Neural cell (in vitro differentiated cells): ENCODE measurements at regions not wholly inside any gene's neighbourhood (a gene's known extent, or its start where the extent isn't known, plus 50 kb on each side); places are given as distances from the start of the nearest gene placed in this dataset.

Experiments
- H2AFZ ChIP-seq: fragments of 200-600, 300-800 bp; sonication (generic), shearing (Covaris generic); 2 replicates; pipeline ENCODE4 v1.6.0; 2014; ENCODE audit warnings: low read depth, mild to moderate bottlenecking, antibody characterized with exemption, low read length, moderate library complexity
- H3F3A ChIP-seq: fragments of 200-600 bp; shearing (Covaris generic); 2 replicates; pipeline ENCODE4 v1.6.1; 2016; ENCODE audit warnings: mild to moderate bottlenecking, moderate library complexity, mixed read lengths, antibody characterized with exemption, low read length; ENCODE audit not compliant: insufficient read depth, poor library complexity, severe bottlenecking
- H3K27ac ChIP-seq: fragments of 200-600, 300-800 bp; sonication (generic), shearing (Covaris generic); 2 replicates; pipeline ENCODE4 v1.5.1; 2014; ENCODE audit warnings: mild to moderate bottlenecking, low read length, moderate library complexity
- H3K27me3 ChIP-seq: fragments of 300-800, 200-600 bp; sonication (generic), shearing (Covaris generic); 2 replicates; pipeline ENCODE4 v1.6.0; 2014; ENCODE audit warnings: mild to moderate bottlenecking, low read depth, low read length, moderate library complexity; ENCODE audit not compliant: insufficient read depth
- H3K36me3 ChIP-seq: fragments of 300-800, 200-600 bp; sonication (generic), shearing (Covaris generic); 2 replicates; pipeline ENCODE4 v1.5.1; 2014; ENCODE audit warnings: mild to moderate bottlenecking, antibody characterized with exemption, low read length, moderate library complexity; ENCODE audit not compliant: insufficient read depth
- H3K4me2 ChIP-seq: fragments of 300-800, 200-600 bp; sonication (generic), shearing (Covaris generic); 2 replicates; pipeline ENCODE4 v1.6.0; 2014; ENCODE audit warnings: mild to moderate bottlenecking, low read length
- H3K4me3 ChIP-seq: fragments of 300-800, 200-600 bp; sonication (generic), shearing (Covaris generic); 2 replicates; pipeline ENCODE4 v1.5.1; 2014; ENCODE audit warnings: mild to moderate bottlenecking, low read length, moderate library complexity
- H3K79me2 ChIP-seq: fragments of 200-600 bp; shearing (Covaris generic); replicated peaks from 2 replicates; pipeline ENCODE4 v1.6.0; 2014; ENCODE audit warnings: mild to moderate bottlenecking, low read length, moderate library complexity; ENCODE audit not compliant: insufficient read depth
- H3K9ac ChIP-seq: fragments of 300-800, 200-600 bp; sonication (generic), shearing (Covaris generic); 2 replicates; pipeline ENCODE4 v1.6.1; 2016; ENCODE audit warnings: mild to moderate bottlenecking, low read length, mixed read lengths
- H3K9me2 ChIP-seq: fragments of 200-600 bp; shearing (Covaris generic); 2 replicates; pipeline ENCODE4 v1.6.1; 2016; ENCODE audit warnings: mild to moderate bottlenecking, low read length, mixed read lengths; ENCODE audit not compliant: insufficient read depth
- H3K9me3 ChIP-seq: fragments of 200-600, 300-800 bp; sonication (generic), shearing (Covaris generic); 2 replicates; pipeline ENCODE4 v1.6.1; 2016; ENCODE audit warnings: mild to moderate bottlenecking, mixed run types, low read length, moderate library complexity, mixed read lengths
- H4K20me1 ChIP-seq: fragments of 200-600 bp; shearing (Covaris generic); 2 replicates; pipeline ENCODE4 v1.6.1; 2016; ENCODE audit warnings: mild to moderate bottlenecking, mixed run types; ENCODE audit not compliant: insufficient read depth
- CTCF ChIP-seq: fragments of 450-650 bp; IDR thresholded peaks from 2 replicates; pipeline ENCODE4 v1.5.1; 2014; ENCODE audit warnings: antibody characterized with exemption, mild to moderate bottlenecking, moderate library complexity; ENCODE audit not compliant: poor library complexity, severe bottlenecking
- EP300 ChIP-seq: fragments of 450-650 bp; conservative IDR thresholded peaks from 2 replicates; pipeline ENCODE4 v1.6.1; 2014; ENCODE audit warnings: antibody characterized with exemption, mild to moderate bottlenecking, moderate library complexity; ENCODE audit not compliant: poor library complexity, severe bottlenecking
- EZH2 ChIP-seq: fragments of 200-600, 300-800 bp; shearing (Covaris generic), sonication (generic); IDR thresholded peaks from 2 replicates; pipeline ENCODE4 v1.6.1; 2014; ENCODE audit warnings: antibody characterized with exemption, low read length, borderline replicate concordance, mild to moderate bottlenecking; ENCODE audit not compliant: insufficient read depth, poor library complexity, severe bottlenecking
- MXI1 ChIP-seq: fragments of 450-650 bp; conservative IDR thresholded peaks from 2 replicates; pipeline ENCODE4 v1.6.1; 2014; ENCODE audit warnings: antibody characterized with exemption, mild to moderate bottlenecking; ENCODE audit not compliant: poor library complexity, severe bottlenecking
- POLR2AphosphoS5 ChIP-seq: IDR thresholded peaks from 2 replicates; pipeline ENCODE4 v1.6.1; 2012
- RAD21 ChIP-seq: fragments of 450-650 bp; conservative IDR thresholded peaks from 2 replicates; pipeline ENCODE4 v1.6.1; 2014; ENCODE audit warnings: antibody characterized with exemption, mild to moderate bottlenecking, moderate library complexity
- REST ChIP-seq: IDR thresholded peaks from 2 replicates; pipeline ENCODE4 v1.6.1; 2012; ENCODE audit warnings: borderline replicate concordance
- SMC3 ChIP-seq: fragments of 450-650 bp; conservative IDR thresholded peaks from 2 replicates; pipeline ENCODE4 v1.6.1; 2014; ENCODE audit warnings: antibody characterized with exemption, mild to moderate bottlenecking, moderate library complexity; ENCODE audit not compliant: poor library complexity
- TAF1 ChIP-seq: IDR thresholded peaks from 2 replicates; pipeline ENCODE4 v1.6.1; 2012; ENCODE audit warnings: low read depth

GRCh38 chrX:97931586-97931985 lies 1047.9 kb downstream of the RPA4 start:
- Histone ChIP-seq H3K79me2 (no peaks in the 10 kb centered on the region), H3K36me3 (no peaks in the 10 kb centered on the region), H3K9me3 (no peaks in the 10 kb centered on the region), H3K27me3 (no peaks in the 10 kb centered on the region), H2AFZ (no peak overlapping the region), H3F3A (no peaks in the 10 kb centered on the region), H3K4me3 (no peak overlapping the region), H3K9ac (no peak overlapping the region), H3K27ac (no peak overlapping the region), H3K4me2 (no peak overlapping the region), H3K9me2 (no peaks in the 10 kb centered on the region), H4K20me1 (no peaks in the 10 kb centered on the region)
- TF ChIP-seq EP300 (no peak), TAF1 (no peak), EZH2 (no peak), POLR2AphosphoS5 (no peak), REST (no peak), CTCF (no peak), SMC3 (no peak), RAD21 (no peak), MXI1 (no peak)

- Histone ChIP-seq H3F3A (no peaks in the 10 kb centered on the region), H3K4me2 (no peak overlapping the region), H3K4me3 (no peak overlapping the region), H3K36me3 (no peaks in the 10 kb centered on the region), H2AFZ (no peak overlapping the region), H3K9ac (no peak overlapping the region), H3K9me3 (no peaks in the 10 kb centered on the region), H3K9me2 (no peaks in the 10 kb centered on the region), H3K27ac (no peak overlapping the region), H3K27me3 (no peaks in the 10 kb centered on the region), H4K20me1 (no peaks in the 10 kb centered on the region), H3K79me2 (no peaks in the 10 kb centered on the region)
- TF ChIP-seq CTCF (no peak), TAF1 (no peak), EZH2 (no peak), REST (no peak)
These were observed 1052.6 kb downstream of the RPA4 start for GRCh38 chrX:97936296-97936695.
